ENCODE measurements at regions not wholly inside any gene's neighbourhood (a gene's known extent, or its start where the extent isn't known, plus 50 kb on each side); places are given as distances from the start of the nearest gene placed in this dataset.

GRCh38 chr7:19215412-19215811 is 70.2 kb upstream of the FERD3L start:
- peak; percentile 82 for DNase-seq (ENCODE audit: low read depth, low spot score)

- DNase-seq (ENCODE audit: low read depth, low spot score): peak; percentile 8
These were observed 68.5 kb upstream of the FERD3L start for GRCh38 chr7:19213746-19214145.

GRCh38 chr7:19210893-19211413 is 65.7 kb upstream of the FERD3L start:
- no peak for DNase-seq (ENCODE audit: low read depth, low spot score)

GRCh38 chr7:19209166-19209696 is 64.0 kb upstream of the FERD3L start:
- DNase-seq (ENCODE audit: low read depth, low spot score): no peak

GRCh38 chr7:19206721-19207120 is 61.5 kb upstream of the FERD3L start:
- no peak for DNase-seq (ENCODE audit: low read depth, low spot score)

GRCh38 chr7:19203686-19204085 is 58.5 kb upstream of the FERD3L start:
- no peak for DNase-seq (ENCODE audit: low read depth, low spot score)

GRCh38 chr7:19202599-19202998 is 57.4 kb upstream of the FERD3L start:
- no peak for DNase-seq (ENCODE audit: low read depth, low spot score)
